ENCODE measurements at regions not wholly inside any gene's neighbourhood (a gene's known extent, or its start where the extent isn't known, plus 50 kb on each side); places are given as distances from the start of the nearest gene placed in this dataset.
"Not testable (repeated sequence)": the region's sequence is repeated elsewhere in the genome, so short reads cannot be mapped to it uniquely, and the experiment has no call there.

- not testable (repeated sequence) for DNase-seq (ENCODE audit: low spot score)
These were observed 247.7 kb upstream of the USP9Y start for GRCh38 chrY:12453318-12453717.

DNA sequence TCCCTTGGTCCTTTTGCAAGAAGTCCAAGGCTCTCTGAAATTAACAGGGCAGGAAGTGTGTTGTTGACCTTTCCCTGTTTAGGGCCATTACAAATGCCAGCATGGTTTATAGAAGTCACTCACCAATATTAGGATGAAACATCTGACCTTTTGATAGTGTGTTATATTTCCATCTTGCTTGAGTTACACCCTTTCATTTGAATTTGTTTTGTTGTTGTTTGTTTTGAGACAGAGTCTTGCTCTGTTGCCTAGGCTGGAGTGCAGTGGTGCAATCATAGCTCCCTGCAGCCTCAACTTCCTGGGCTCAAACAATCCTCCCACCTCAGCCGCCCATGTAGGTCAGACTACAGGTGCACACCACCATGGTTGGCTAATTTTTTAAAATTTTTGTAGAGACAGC lies 241.1 kb upstream of the USP9Y start:
- DNase-seq (ENCODE audit: low spot score) = no peak

- no peak for DNase-seq (ENCODE audit: low spot score)
These were observed 236.9 kb upstream of the USP9Y start for GRCh38 chrY:12464155-12464554.

GRCh38 chrY:12465706-12466105 lies 235.3 kb upstream of the USP9Y start:
- DNase-seq (ENCODE audit: low spot score) = no peak

- no peak for DNase-seq (ENCODE audit: low spot score)
These were observed 231.9 kb upstream of the USP9Y start for GRCh38 chrY:12469081-12469480.

DNA sequence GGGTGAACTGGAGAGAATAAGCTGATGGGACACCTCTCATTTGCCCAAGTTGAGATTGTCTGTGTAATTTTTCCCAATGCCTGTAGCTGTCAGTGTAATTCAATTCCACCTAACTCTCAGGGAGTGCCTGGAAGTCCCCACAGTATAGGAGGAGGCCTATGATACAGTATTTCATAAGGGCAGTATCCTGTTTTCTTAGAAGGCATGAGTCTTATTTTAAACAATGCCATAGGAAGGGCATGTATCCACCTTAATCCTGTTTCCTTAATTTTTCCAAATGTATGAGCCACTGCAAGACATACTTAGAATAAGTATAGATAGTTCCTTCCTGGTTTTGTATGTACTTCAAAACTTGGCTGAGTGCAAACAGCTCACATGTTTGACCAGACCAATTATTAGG lies 226.6 kb upstream of the USP9Y start:
- no peak for DNase-seq (ENCODE audit: low spot score)

DNA sequence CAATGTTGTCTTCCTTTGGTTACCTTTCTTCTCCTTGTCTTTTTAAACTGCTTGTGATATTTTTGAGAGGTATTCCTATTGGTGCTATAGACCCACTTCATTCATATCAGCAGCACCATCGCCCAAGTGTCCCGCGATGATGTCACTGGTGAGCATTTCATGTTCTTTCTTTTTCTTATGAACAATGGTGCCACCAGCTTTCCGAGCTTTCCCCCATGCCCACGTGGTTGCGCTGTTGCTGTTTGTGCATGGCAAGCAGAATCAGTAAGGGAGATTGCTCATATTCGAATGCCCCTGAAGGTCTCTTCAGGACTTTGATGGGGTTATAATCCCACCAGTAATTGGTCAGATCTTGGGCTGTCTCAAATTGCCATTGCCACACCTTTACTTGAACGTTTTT lies 221.6 kb upstream of the USP9Y start:
- DNase-seq (ENCODE audit: low spot score) = no peak

DNA sequence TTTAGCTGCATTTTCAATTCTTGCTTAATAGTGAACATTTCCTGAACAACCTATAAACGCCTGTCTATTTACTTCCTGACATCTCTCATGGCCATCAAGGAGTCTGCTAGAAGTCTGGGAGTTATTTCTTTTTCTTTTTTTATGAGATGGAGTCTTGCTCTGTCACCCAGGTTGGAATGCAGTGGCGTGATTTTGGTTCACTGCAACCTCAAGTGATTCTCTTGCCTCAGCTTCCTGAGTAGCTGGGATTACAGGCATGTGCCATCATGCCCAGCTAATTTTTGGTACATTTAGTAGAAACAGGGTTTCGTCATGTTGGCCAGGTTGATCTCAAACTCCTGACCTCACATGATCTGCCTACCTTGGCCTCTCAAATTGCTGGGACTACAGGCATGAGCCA lies 217.6 kb upstream of the USP9Y start:
- no peak for DNase-seq (ENCODE audit: low spot score)

GRCh38 chrY:12490558-12491209 lies 210.3 kb upstream of the USP9Y start:
- DNase-seq (ENCODE audit: low spot score) = no peak

DNA sequence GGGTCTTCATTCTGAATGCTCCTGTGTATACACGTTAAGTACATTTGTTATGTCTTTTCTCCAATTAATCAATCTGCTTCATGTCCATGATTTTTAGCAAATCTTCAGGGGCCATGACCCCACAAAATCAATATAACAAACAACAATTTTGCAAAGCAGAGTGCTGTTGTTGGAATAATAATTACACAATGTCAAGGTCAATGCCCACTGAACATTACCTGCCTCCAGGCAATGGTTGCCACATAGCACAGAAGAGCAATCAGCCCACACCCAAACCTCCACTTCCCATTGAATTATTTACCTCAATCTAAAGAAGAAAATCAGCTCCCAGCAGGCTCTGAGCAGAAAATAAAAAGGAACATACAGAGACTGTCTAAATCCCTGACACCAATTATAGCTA lies 208.8 kb upstream of the USP9Y start:
- DNase-seq (ENCODE audit: low spot score) = no peak

DNA sequence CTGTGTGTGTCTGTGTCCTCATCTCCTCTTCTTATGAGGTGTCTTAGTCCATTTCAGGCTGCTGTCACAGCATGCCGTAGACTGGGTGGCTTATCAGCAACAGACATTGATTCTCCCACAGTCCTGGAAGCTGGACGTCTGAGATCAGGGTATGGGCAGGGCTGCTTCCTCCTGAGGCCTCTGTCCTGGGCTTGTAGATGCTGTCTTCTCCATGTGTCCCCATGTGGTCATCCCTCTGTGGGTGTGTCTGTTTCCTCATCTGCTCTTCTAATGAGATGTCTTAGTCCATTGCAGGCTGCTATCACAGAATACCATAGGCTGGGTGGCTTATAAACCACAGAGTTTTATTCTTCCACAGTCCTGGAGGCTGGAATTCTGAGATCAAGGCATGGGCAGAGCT lies 205.0 kb upstream of the USP9Y start:
- no peak for DNase-seq (ENCODE audit: low spot score)

DNA sequence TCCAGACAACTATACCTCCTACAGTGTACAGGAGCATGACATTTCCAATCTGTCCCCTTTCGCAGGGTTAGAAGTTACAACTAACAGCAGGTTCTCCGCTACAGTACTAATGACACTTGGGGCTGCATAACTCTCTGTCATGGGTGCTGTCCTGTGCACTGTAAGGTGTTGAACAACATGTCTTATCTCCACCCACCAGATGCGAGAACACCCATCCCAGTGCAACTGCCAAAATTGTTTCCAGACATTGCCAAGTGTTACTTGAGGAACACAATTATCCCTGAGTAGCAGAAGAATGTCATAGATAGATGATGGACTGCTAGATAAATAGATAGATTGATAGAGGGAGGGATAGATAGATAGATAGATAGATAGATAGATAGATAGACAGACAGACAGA lies 200.9 kb upstream of the USP9Y start:
- no peak for DNase-seq (ENCODE audit: low spot score)

DNA sequence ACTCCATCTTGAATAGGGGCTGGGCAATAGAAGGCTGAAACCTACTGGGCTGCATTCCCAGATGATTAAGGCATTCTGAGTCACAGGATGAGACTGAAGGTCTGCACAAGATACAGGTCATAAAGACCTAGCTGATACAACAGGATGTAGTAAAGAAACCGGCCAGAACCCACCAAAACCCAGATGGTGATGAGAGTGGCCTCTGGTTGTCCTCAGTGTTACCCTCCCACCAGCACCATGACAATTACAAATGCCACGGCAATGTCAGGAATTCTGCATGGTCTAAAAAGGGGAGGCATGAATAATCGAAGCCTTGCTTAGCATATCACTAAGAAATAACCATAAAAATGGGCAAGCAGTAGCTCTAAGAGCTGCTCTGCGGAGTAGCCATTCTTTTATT lies 197.0 kb upstream of the USP9Y start:
- DNase-seq (ENCODE audit: low spot score) = not testable (repeated sequence)

DNA sequence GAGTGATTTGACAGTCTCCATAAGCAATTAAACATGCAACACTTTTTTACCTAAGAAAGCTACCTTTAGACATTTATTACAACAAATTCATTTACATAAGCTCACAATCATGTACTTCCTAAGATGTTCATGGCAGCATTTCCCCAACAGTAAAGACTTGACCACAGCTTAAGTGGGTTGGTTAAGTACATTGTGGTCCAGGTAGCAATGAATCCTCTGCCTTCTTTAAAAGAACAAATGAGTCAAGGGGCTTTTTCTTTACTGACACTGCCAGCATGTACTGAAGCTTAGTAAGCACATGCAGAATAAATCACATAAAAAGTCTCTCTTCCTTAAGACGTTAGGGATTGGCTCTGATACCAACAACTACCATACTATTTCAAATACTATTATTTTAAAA lies 183.7 kb upstream of the USP9Y start:
- DNase-seq (ENCODE audit: low spot score) = no peak

GRCh38 chrY:12525206-12525605 lies 175.8 kb upstream of the USP9Y start:
- DNase-seq (ENCODE audit: low spot score) = no peak

DNA sequence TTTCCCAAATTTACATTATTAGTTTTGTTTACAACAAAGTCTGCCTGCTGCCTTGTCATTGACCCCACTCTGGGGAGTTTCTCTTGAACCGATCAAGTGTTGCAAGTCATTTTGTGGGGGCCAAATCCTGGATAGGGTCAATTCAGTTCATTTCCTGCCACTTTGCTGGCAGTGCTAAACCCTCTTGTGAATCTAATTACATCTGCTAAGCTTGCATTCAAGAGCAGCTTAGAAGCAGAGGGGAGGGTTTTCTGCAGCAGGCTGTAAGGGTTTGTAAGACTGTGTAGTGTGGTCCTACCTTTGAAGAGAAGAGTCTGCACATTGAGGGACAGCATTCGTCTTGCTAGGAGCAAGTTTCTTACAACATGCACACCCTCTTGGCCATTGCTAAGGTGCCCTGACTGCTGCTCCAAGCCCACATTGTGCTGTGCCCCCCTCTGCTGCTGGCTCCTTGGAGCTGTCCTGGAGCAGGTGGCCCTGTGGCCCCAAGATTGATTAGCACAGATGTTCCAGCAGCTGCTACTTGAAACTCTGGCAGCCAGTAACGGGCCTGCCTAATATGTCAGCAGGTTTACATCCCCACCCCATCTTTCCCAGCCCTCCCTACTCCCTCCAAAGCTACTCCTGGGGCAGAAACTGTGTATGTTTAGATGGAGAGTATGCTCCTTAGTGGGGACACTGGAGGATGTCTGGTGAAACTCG lies 174.5 kb upstream of the USP9Y start:
- no peak for DNase-seq (ENCODE audit: low spot score)

- DNase-seq (ENCODE audit: low spot score) = no peak
These were observed 163.7 kb upstream of the USP9Y start for GRCh38 chrY:12537226-12537854.

- peak; percentile 28 for DNase-seq (ENCODE audit: low spot score)
These were observed 154.1 kb upstream of the USP9Y start for GRCh38 chrY:12546746-12547420.

DNA sequence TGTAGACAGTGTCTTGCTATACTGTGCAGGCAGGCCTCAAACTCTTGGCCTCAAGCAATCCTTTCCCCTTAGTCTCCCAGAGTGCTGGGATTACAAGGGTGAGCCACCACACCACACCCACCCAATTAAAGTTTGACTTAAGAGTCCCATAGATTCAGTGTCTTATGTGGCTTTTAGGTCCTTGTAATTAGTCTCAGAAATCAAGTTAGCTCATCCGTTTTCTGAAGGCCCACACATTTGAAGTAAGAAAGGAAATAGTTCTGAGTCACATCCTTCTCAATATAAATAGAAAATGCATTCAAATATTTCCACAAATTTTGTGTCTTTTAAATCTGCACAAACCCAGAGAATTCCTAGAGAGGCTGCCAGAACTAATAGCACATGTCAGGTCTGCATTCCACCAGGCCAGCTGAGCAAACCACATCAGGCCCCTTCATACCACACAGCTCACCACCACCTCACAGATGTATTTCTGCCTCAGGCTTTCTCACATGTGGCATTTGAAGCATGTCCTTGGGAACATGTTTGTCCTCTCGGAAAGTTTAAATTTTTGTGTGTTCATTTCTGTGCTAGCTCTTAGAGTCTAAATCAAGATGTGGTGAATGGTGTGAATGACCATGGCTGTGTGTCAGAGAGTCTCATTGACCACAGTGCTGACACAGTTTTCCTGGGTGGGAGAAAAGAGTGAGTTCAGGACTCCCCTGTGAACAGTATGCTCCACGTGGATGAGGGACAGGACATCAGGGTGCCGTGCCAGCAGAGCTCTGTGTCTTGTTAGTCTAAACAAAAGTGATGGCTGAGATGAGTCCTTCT lies 148.4 kb upstream of the USP9Y start:
- DNase-seq (ENCODE audit: low spot score) = no peak

DNA sequence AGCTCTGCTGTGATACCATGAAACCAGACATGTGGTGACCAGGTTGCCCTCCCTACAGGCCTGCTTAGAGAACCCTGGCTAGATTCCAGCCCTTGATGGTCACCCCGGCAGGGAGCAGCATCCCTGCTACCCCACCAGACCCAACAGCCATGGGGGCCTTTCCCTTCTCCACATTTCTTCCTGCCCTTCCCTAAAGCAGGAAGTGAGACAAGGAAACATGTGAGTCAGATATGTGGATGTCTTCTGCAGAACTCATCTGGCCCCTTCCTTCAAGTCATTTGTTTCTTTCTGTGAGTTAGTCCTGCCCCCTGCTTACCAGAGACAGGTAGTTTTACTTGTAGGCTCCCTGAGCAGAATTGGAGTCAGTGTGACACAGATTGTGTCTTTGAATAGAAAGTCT lies 147.1 kb upstream of the USP9Y start:
- no peak for DNase-seq (ENCODE audit: low spot score)

DNA sequence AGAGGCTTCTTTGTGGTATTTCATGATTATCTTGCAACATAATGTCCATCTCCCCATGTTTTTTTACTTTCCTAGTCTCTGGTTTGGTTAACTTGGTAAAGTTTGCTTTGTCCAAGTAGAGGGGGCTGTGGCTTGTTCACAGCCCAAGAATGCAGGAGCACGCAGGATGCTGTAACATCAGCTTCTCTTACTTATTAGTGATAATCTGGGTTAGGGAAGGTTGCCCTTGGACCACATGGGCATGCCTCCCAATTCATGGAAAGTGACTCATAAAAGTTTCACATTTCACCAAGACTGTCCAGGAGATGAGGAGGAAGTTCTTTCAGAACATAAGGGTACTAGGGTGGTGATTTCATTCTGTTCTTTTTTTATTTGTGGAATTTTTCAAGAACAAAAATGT lies 146.0 kb upstream of the USP9Y start:
- DNase-seq (ENCODE audit: low spot score) = no peak

DNA sequence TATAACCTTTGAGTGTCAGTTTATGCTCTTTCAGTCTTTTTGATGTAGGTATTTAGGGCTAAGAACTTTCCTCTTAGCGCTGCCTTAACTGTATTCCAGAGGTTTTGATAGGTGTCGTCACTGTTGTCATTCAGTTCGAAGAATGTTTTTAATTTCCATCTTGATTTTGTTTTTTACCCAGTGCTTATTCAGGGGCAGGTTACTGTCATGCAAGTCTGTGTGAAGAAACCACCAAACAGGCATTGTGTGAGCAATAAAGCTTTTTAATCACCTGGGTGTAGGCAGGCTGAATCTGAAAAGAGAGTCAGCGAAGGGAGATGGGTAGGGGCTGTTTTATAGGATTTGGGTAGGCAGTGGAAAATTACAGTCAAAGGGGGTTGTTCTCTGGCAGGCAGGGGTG lies 142.0 kb upstream of the USP9Y start:
- no peak for DNase-seq (ENCODE audit: low spot score)
